H1 (cell line): ENCODE measurements at regions not wholly inside any gene's neighbourhood (a gene's known extent, or its start where the extent isn't known, plus 50 kb on each side); places are given as distances from the start of the nearest gene placed in this dataset.
A peak's percentile ranks its signal among the peaks of the same experiment; 100 is the strongest.

Experiments
- CTCF ChIA-PET: fragments of 300-600 bp; sonication (Branson Sonifier 250); formaldehyde crosslinking; loops from one replicate; lab custom pipeline; 2021; ENCODE audit not compliant: partially characterized antibody; lab: Charles Lee
- POLR2A ChIA-PET: fragments of 300-600 bp; sonication (Branson Sonifier 250); formaldehyde crosslinking; loops from one replicate; lab custom pipeline; 2021; ENCODE audit warnings: inconsistent platforms; ENCODE audit not compliant: partially characterized antibody; lab: Charles Lee
- DNase-seq, 2 experiments: peaks; one replicate each; pipeline versions ENCODE4 v3.0.0 to v3.0.0-alpha.2; 2010 to 2022; ENCODE audit warnings: low spot score in 2 of 2, low read depth in 1 of 2, mixed read lengths in 1 of 2
- FAIRE-seq: peaks from 2 replicates; lab custom pipeline; 2011; peaks lifted over from hg19 to GRCh38; lab: Jason Lieb, UNC
- H2AFZ ChIP-seq: 2 replicates; pipeline ENCODE4 v1.8.1; 2012; ENCODE audit warnings: low read length, inconsistent platforms
- H2AK5ac ChIP-seq: 2 replicates; pipeline ENCODE4 v1.6.1; 2013; ENCODE audit warnings: low read depth, low read length
- H2BK120ac ChIP-seq: replicated peaks from 2 replicates; pipeline ENCODE3; 2013; ENCODE audit warnings: low read depth, low read length, inconsistent platforms
- H2BK12ac ChIP-seq: 2 replicates; pipeline ENCODE4 v1.6.1; 2013; ENCODE audit warnings: low read depth, low read length
- H2BK15ac ChIP-seq: 2 replicates; pipeline ENCODE4 v1.6.1; 2013; ENCODE audit warnings: low read length
- H2BK20ac ChIP-seq: 2 replicates; pipeline ENCODE4 v1.6.1; 2013; ENCODE audit warnings: low read length
- H2BK5ac ChIP-seq: 2 replicates; pipeline ENCODE4 v1.6.1; 2013; ENCODE audit warnings: low read depth, low read length
- H3K14ac ChIP-seq: 2 replicates; pipeline ENCODE4 v1.6.1; 2013; ENCODE audit warnings: inconsistent platforms; ENCODE audit not compliant: insufficient read length
- H3K18ac ChIP-seq: 2 replicates; pipeline ENCODE4 v1.6.1; 2013; ENCODE audit warnings: low read length; ENCODE audit errors: extremely low read depth
- H3K23ac ChIP-seq: 2 replicates; pipeline ENCODE4 v1.6.1; 2013; ENCODE audit warnings: inconsistent platforms; ENCODE audit not compliant: insufficient read length
- H3K23me2 ChIP-seq: 2 replicates; pipeline ENCODE4 v1.6.1; 2013; ENCODE audit warnings: low read depth, low read length
- H3K27ac ChIP-seq: 2 replicates; pipeline ENCODE4 v1.6.1; 2011; ENCODE audit warnings: low read depth, low read length, inconsistent platforms
- H3K27me3 ChIP-seq, 4 experiments: replicated peaks in 1 of 4; 1 replicate in 1 of 4; 2 replicates in 3 of 4; pipeline versions ENCODE4 v1.6.1 to v1.8.1; 2011 to 2013; ENCODE audit warnings: low read length in 3 of 4, mild to moderate bottlenecking in 3 of 4, inconsistent platforms in 2 of 4, mixed read lengths in 2 of 4, moderate library complexity in 1 of 4; ENCODE audit not compliant: control insufficient read depth in 3 of 4, insufficient read depth in 3 of 4; ENCODE audit errors: extremely low read depth in 1 of 4
- H3K36me3 ChIP-seq, 4 experiments: 2 replicates each; pipeline versions ENCODE4 v1.6.1 to v1.8.1; 2011 to 2013; ENCODE audit warnings: mild to moderate bottlenecking in 4 of 4, low read length in 3 of 4, moderate library complexity in 2 of 4, control low read depth in 1 of 4, inconsistent platforms in 1 of 4; ENCODE audit not compliant: insufficient read depth in 4 of 4, control insufficient read depth in 2 of 4
- H3K4ac ChIP-seq: replicated peaks from 2 replicates; pipeline ENCODE3; 2013; ENCODE audit warnings: low read length, low read depth, mixed read lengths, inconsistent platforms; ENCODE audit not compliant: insufficient read length
- H3K4me1 ChIP-seq, 4 experiments: replicated peaks in 1 of 4; 1 replicate in 1 of 4; 2 replicates in 3 of 4; pipeline versions ENCODE4 v1.6.1 to v1.8.1; 2011 to 2013; ENCODE audit warnings: low read length in 3 of 4, inconsistent platforms in 2 of 4, mixed read lengths in 1 of 4; ENCODE audit not compliant: insufficient read depth in 4 of 4, control insufficient read depth in 3 of 4
- H3K4me2 ChIP-seq, 2 experiments: 2 replicates each; pipeline versions ENCODE4 v1.6.1 to v1.8.1; 2011 to 2013; ENCODE audit warnings: low read depth in 2 of 2, low read length in 2 of 2, control low read depth in 1 of 2, inconsistent platforms in 1 of 2, mild to moderate bottlenecking in 1 of 2; ENCODE audit not compliant: insufficient read depth in 1 of 2
- H3K4me3 ChIP-seq, 4 experiments: fragments of 200-600, 300-600 bp in 1 of 4; sonication (generic), shearing (Covaris generic), sonication (Bioruptor Twin) in 1 of 4; 2 replicates each; pipeline versions ENCODE4 v1.5.1 to v1.8.1; 2011 to 2016; ENCODE audit warnings: low read length in 4 of 4, low read depth in 3 of 4, control low read depth in 2 of 4, inconsistent platforms in 2 of 4, mild to moderate bottlenecking in 2 of 4, mixed read lengths in 1 of 4, moderate library complexity in 1 of 4; ENCODE audit not compliant: insufficient read depth in 2 of 4; ENCODE audit errors: extremely low read depth in 1 of 4
- H3K56ac ChIP-seq: replicated peaks from 2 replicates; pipeline ENCODE3; 2013; ENCODE audit warnings: low read depth, mild to moderate bottlenecking, mixed read lengths, low read length, inconsistent platforms; ENCODE audit not compliant: insufficient read length
- H3K79me1 ChIP-seq: 2 replicates; pipeline ENCODE4 v1.6.1; 2013; ENCODE audit warnings: low read depth, low read length, control low read depth
- H3K79me2 ChIP-seq, 2 experiments: 2 replicates each; pipeline versions ENCODE4 v1.6.1 to v1.8.1; 2012 to 2013; ENCODE audit warnings: low read length in 2 of 2, mild to moderate bottlenecking in 2 of 2, inconsistent platforms in 1 of 2; ENCODE audit not compliant: insufficient read depth in 2 of 2, control insufficient read depth in 1 of 2
- H3K9ac ChIP-seq, 4 experiments: replicated peaks in 1 of 4; 1 replicate in 1 of 4; 2 replicates in 3 of 4; pipeline versions ENCODE4 v1.6.1 to v1.8.1; 2011 to 2013; ENCODE audit warnings: low read depth in 3 of 4, low read length in 3 of 4, control low read depth in 2 of 4, mild to moderate bottlenecking in 2 of 4, moderate library complexity in 2 of 4, inconsistent platforms in 1 of 4; ENCODE audit errors: extremely low read depth in 1 of 4
- H3K9me3 ChIP-seq, 2 experiments: 2 replicates each; pipeline versions ENCODE4 v1.6.1 to v1.8.1; 2012 to 2013; ENCODE audit warnings: mild to moderate bottlenecking in 2 of 2, moderate library complexity in 2 of 2, control low read depth in 1 of 2, inconsistent platforms in 1 of 2, low read depth in 1 of 2, low read length in 1 of 2, mixed read lengths in 1 of 2; ENCODE audit not compliant: insufficient read depth in 2 of 2
- H4K20me1 ChIP-seq, 2 experiments: replicated peaks in 1 of 2; 2 replicates each; pipeline versions ENCODE3 to v1.8.1; 2011 to 2013; ENCODE audit warnings: inconsistent platforms in 2 of 2, low read length in 2 of 2, mild to moderate bottlenecking in 1 of 2; ENCODE audit not compliant: insufficient read depth in 2 of 2, control insufficient read depth in 1 of 2
- H4K5ac ChIP-seq: 2 replicates; pipeline ENCODE4 v1.6.1; 2013; ENCODE audit warnings: low read length, low read depth, mixed read lengths, inconsistent platforms; ENCODE audit not compliant: insufficient read length
- H4K8ac ChIP-seq: 2 replicates; pipeline ENCODE4 v1.8.0; 2013; ENCODE audit warnings: mild to moderate bottlenecking, moderate library complexity, low read length, inconsistent platforms; ENCODE audit not compliant: insufficient read depth; ENCODE audit errors: extremely low read depth
- H4K91ac ChIP-seq: replicated peaks from 2 replicates; pipeline ENCODE3; 2013; ENCODE audit warnings: low read length, mixed read lengths, inconsistent platforms; ENCODE audit not compliant: insufficient read length
- BACH1 ChIP-seq: IDR thresholded peaks from 2 replicates; pipeline ENCODE4 v1.6.1; 2012; ENCODE audit warnings: low read length, improper control_type of control experiment
- SRF ChIP-seq: IDR thresholded peaks from 2 replicates; pipeline ENCODE4 v1.6.1; 2011; ENCODE audit warnings: mild to moderate bottlenecking, low read depth, low read length, moderate library complexity
- WGBS, 2 experiments: shearing (Covaris generic) in 1 of 2; methylation state at CpG; one replicate each; pipeline versions ENCODE4 v1.1.6 to v1.1.7; 2013 to 2015; ENCODE audit warnings: low lambda C conversion rate in 2 of 2, mixed read lengths in 2 of 2, inconsistent platforms in 1 of 2, low coverage in 1 of 2, missing lambda C conversion rate in 1 of 2; ENCODE audit not compliant: insufficient replicate concordance in 2 of 2, insufficient coverage in 1 of 2, insufficient read length in 1 of 2; ENCODE audit errors: extremely low coverage in 1 of 2, missing lambda C conversion rate in 1 of 2; 5-methylcytosine and 5-hydroxymethylcytosine counted together

DNA sequence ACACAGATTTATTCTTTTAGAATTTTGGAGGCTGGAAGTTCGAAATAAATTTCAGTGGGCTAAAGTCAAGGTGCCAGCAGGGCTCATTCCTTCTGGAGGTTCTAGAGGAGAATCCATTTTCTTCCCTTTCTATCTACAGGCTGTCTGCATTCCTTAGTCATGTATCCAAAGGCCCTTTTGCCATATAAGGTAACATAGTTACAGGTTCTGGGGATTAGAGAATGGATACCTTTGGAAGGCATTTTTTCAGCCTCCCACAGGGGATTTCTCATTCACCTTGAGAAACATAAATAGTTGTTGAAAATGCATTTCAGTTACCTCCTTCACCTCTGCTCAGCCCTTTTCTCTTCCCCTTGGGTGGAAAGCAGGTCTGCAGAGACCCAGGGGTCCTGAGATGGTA is 280.0 kb upstream of the MAP3K1 start:
- no peaks in the 10 kb centered on the region for H3K4me1 ChIP-seq
- H3K56ac ChIP-seq = no peak overlapping the region
- H3K27ac ChIP-seq = peak overlapping the region; percentile 26; the same call in 1 of the 2 replicates
- TF ChIP-seq BACH1 (no peak), SRF (peak; percentile 97)
- ChIA-PET CTCF (no interaction called here), POLR2A (no interaction called here)
- no peaks in the 10 kb centered on the region for H4K20me1 ChIP-seq
- no peak overlapping the region for H3K4me3 ChIP-seq
- 83% methylated on average over 1 of the region's 1 CpG; no CpG with 5 or more reads in 1 of the 2 experiments for WGBS, 2 experiments
- no peak overlapping the region for H4K91ac ChIP-seq
- H3K4ac ChIP-seq = no peak overlapping the region
- no peaks in the 10 kb centered on the region for H3K79me2 ChIP-seq
- no peaks in the 10 kb centered on the region for H3K79me1 ChIP-seq
- FAIRE-seq (no peak), DNase-seq (no peak)
- no peak overlapping the region for H2BK15ac ChIP-seq
- H2BK12ac ChIP-seq = no peak overlapping the region; the same call in 1 of the 2 replicates
- no peaks in the 10 kb centered on the region for H3K9me3 ChIP-seq
- H2BK120ac ChIP-seq = no peak overlapping the region
- no peak overlapping the region for H2BK20ac ChIP-seq
- no peaks in the 10 kb centered on the region for H3K36me3 ChIP-seq
- no peaks in the 10 kb centered on the region for H3K27me3 ChIP-seq
- H3K4me2 ChIP-seq = no peak overlapping the region
- H4K8ac ChIP-seq = no peak overlapping the region; the same call in 1 of the 2 replicates
- H3K14ac ChIP-seq = no peak overlapping the region
- H3K9ac ChIP-seq = no peak overlapping the region
- no peak overlapping the region for H2AFZ ChIP-seq
- H2BK5ac ChIP-seq = no peak overlapping the region
- no peaks in the 10 kb centered on the region for H3K23me2 ChIP-seq
- no peak overlapping the region for H2AK5ac ChIP-seq
- H4K5ac ChIP-seq = no peak overlapping the region
- H3K23ac ChIP-seq = no peak overlapping the region
- H3K18ac ChIP-seq = no peak overlapping the region
